ENCODE measurements at regions not wholly inside any gene's neighbourhood (a gene's known extent, or its start where the extent isn't known, plus 50 kb on each side); places are given as distances from the start of the nearest gene placed in this dataset.

GRCh38 chr18:39802648-39803229 is 2152.3 kb upstream of the PIK3C3 start:
- TF ChIP-seq, protein P1, sequence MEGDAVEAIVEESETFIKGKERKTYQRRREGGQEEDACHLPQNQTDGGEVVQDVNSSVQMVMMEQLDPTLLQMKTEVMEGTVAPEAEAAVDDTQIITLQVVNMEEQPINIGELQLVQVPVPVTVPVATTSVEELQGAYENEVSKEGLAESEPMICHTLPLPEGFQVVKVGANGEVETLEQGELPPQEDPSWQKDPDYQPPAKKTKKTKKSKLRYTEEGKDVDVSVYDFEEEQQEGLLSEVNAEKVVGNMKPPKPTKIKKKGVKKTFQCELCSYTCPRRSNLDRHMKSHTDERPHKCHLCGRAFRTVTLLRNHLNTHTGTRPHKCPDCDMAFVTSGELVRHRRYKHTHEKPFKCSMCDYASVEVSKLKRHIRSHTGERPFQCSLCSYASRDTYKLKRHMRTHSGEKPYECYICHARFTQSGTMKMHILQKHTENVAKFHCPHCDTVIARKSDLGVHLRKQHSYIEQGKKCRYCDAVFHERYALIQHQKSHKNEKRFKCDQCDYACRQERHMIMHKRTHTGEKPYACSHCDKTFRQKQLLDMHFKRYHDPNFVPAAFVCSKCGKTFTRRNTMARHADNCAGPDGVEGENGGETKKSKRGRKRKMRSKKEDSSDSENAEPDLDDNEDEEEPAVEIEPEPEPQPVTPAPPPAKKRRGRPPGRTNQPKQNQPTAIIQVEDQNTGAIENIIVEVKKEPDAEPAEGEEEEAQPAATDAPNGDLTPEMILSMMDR (conservative IDR thresholded peaks at IDR 0.05; ENCODE audit: control insufficient read depth, insufficient read depth, low read depth, low read length): no peak
- no peak for DNase-seq (ENCODE audit: low read depth)
- no peak overlapping the region for H3K4me3 ChIP-seq (ENCODE audit: control insufficient read depth, low read depth, low read length)

- TF ChIP-seq, protein P1 (conservative IDR thresholded peaks at IDR 0.05; ENCODE audit: control insufficient read depth, insufficient read depth, low read depth, low read length): no peak
- DNase-seq (ENCODE audit: low read depth): no peak
- H3K4me3 ChIP-seq (ENCODE audit: control insufficient read depth, low read depth, low read length): no peak overlapping the region
Observed at GRCh38 chr18:39801848-39802247, 2153.2 kb upstream of the PIK3C3 start.

GRCh38 chr18:39801010-39801409 is 2154.0 kb upstream of the PIK3C3 start:
- TF ChIP-seq, protein P1 (conservative IDR thresholded peaks at IDR 0.05; ENCODE audit: control insufficient read depth, insufficient read depth, low read depth, low read length): no peak
- DNase-seq (ENCODE audit: low read depth): no peak
- no peak overlapping the region for H3K4me3 ChIP-seq (ENCODE audit: control insufficient read depth, low read depth, low read length)

DNA sequence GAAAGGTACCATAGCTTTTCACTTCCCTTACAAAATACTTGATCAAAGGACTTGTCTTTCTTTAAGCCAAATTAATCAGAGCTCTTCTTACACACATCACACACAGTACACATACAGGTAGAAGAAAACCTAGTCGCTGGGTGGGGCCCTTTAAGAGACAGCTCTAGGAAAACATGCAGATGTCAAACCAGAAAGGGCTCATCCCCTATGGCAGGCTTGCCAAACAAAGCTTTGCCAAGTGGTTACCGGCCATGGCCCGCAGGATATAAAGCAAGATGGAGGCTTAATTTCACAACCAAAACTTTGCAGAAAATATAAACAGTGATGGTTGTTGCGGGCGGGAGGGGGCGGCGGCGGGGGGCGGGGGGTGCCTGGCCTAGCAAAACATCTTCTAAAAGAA is 2156.0 kb upstream of the PIK3C3 start:
- H3K4me3 ChIP-seq (ENCODE audit: control insufficient read depth, low read depth, low read length): peak overlapping the region; percentile 87
- TF ChIP-seq, protein P1 (conservative IDR thresholded peaks at IDR 0.05; ENCODE audit: control insufficient read depth, insufficient read depth, low read depth, low read length): no peak
- peak; percentile 62 for DNase-seq (ENCODE audit: low read depth)

- H3K4me3 ChIP-seq (ENCODE audit: control insufficient read depth, low read depth, low read length): no peak overlapping the region
- no peak for DNase-seq (ENCODE audit: low read depth)
- TF ChIP-seq, protein P1 (conservative IDR thresholded peaks at IDR 0.05; ENCODE audit: control insufficient read depth, insufficient read depth, low read depth, low read length): no peak
Observed at GRCh38 chr18:39796393-39796792, 2158.6 kb upstream of the PIK3C3 start.

- no peak overlapping the region for H3K4me3 ChIP-seq (ENCODE audit: control insufficient read depth, low read depth, low read length)
- TF ChIP-seq, protein P1 (conservative IDR thresholded peaks at IDR 0.05; ENCODE audit: control insufficient read depth, insufficient read depth, low read depth, low read length): peak; percentile 8
Observed at GRCh38 chr18:39795350-39795749, 2159.7 kb upstream of the PIK3C3 start.

GRCh38 chr18:39793609-39794008 is 2161.4 kb upstream of the PIK3C3 start:
- DNase-seq (ENCODE audit: low read depth): no peak
- TF ChIP-seq, protein P1 (conservative IDR thresholded peaks at IDR 0.05; ENCODE audit: control insufficient read depth, insufficient read depth, low read depth, low read length): no peak
- no peak overlapping the region for H3K4me3 ChIP-seq (ENCODE audit: control insufficient read depth, low read depth, low read length)

More at GRCh38 chr18:39795350-39795749, 2159.7 kb upstream of the PIK3C3 start:
- DNase-seq (ENCODE audit: low read depth): no peak

All from fibroblast of mammary gland (primary cell).